ENCODE measurements at regions not wholly inside any gene's neighbourhood (a gene's known extent, or its start where the extent isn't known, plus 50 kb on each side); places are given as distances from the start of the nearest gene placed in this dataset.
A peak's percentile ranks its signal among the peaks of the same experiment; 100 is the strongest.

DNA sequence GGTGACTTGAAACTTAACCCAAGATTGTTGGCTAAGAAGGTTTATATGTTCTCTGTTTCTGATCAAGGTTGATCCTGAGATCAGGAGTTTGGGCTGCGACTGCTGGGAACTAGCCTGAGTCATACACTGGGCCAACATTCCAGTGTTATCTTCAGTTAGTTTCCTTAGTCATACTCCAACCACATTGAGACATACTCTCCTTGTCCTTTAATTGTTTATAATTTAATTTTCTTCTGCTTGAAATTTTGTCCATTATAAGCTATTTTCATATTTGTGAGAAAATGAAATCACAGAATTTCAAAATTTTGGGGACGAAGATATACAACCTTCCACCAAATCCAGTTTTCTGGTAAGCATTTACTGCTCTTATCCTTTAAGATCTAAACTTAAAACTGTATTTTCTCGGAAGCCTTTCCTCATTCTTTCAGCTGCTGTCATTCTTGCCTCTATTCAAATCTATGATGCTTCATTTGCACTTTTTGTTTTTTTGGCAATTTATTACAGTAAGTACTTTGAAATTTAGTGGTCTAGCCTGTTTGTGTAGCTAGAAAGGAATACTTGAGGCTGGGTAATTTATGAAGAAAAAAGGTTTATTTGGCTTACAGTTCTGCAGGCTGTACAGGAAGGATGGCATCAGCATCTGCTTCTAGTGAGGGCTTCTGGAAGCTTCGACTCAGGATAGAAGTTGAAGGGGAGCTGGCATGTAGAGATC lies 63.4 kb upstream of the POT1 start (continued):
- TF ChIP-seq FOXO4 (CRISPR knock-in tag; IDR thresholded peaks at IDR 0.05) (no peak), SRSF1 (IDR thresholded peaks at IDR 0.05; ENCODE audit: low read depth, low read length) (no peak), HDAC6 (IDR thresholded peaks at IDR 0.05; ENCODE audit: low read depth, low read length) (no peak), CEBPB (tag; IDR thresholded peaks at IDR 0.05) (peak; percentile 87), ELF1 (tag; IDR thresholded peaks at IDR 0.05) (peak; percentile 23; the same call in 1 of the 2 replicates), TAF15 (IDR thresholded peaks at IDR 0.05; ENCODE audit: low read depth, low read length) (no peak), POLR2H (tag; IDR thresholded peaks at IDR 0.05; ENCODE audit: low read depth) (peak; percentile 17), ELF2 (CRISPR knock-in tag; IDR thresholded peaks at IDR 0.05) (peak; percentile 63; the same call in 1 of the 2 replicates), ARID1B (IDR thresholded peaks at IDR 0.05) (peak; percentile 88), NFE2 (IDR thresholded peaks at IDR 0.05; ENCODE audit: low read depth) (peak; percentile 94), HIVEP1 (CRISPR knock-in tag; IDR thresholded peaks at IDR 0.05) (no peak), BRD4 (IDR thresholded peaks at IDR 0.05) (no peak), NCOR1 (IDR thresholded peaks at IDR 0.05) (no peak), MAFF (IDR thresholded peaks at IDR 0.05; ENCODE audit: low read length) (peak; percentile 74), SAFB2 (IDR thresholded peaks at IDR 0.05; ENCODE audit: borderline replicate concordance, low read depth, low read length, severe bottlenecking) (no peak), HMG20A (CRISPR knock-in tag; conservative IDR thresholded peaks at IDR 0.05) (no peak), EHMT2 (IDR thresholded peaks at IDR 0.05) (peak; percentile 20; the same call in 1 of the 2 replicates), GATAD2B (IDR thresholded peaks at IDR 0.05; ENCODE audit: borderline replicate concordance) (peak; percentile 22; the same call in 1 of the 2 replicates), SMARCE1 (IDR thresholded peaks at IDR 0.05) (peak; percentile 92), BRD9 (IDR thresholded peaks at IDR 0.05; ENCODE audit: low read depth, partially characterized antibody) (no peak), GABPB1 (CRISPR knock-in tag; IDR thresholded peaks at IDR 0.05) (no peak), ZKSCAN8 (CRISPR knock-in tag; IDR thresholded peaks at IDR 0.05) (no peak), JUNB (CRISPR knock-in tag; conservative IDR thresholded peaks at IDR 0.05) (peak; percentile 43; the same call in 1 of the 2 replicates), ZNF239 (CRISPR knock-in tag; IDR thresholded peaks at IDR 0.05) (no peak), PRPF4 (IDR thresholded peaks at IDR 0.05; ENCODE audit: insufficient read depth, low read depth, low read length, poor library complexity, severe bottlenecking) (no peak), HDAC2 (IDR thresholded peaks at IDR 0.05) (no peak), ARNT (IDR thresholded peaks at IDR 0.05) (no peak)
- TF ChIP-seq, protein P1, sequence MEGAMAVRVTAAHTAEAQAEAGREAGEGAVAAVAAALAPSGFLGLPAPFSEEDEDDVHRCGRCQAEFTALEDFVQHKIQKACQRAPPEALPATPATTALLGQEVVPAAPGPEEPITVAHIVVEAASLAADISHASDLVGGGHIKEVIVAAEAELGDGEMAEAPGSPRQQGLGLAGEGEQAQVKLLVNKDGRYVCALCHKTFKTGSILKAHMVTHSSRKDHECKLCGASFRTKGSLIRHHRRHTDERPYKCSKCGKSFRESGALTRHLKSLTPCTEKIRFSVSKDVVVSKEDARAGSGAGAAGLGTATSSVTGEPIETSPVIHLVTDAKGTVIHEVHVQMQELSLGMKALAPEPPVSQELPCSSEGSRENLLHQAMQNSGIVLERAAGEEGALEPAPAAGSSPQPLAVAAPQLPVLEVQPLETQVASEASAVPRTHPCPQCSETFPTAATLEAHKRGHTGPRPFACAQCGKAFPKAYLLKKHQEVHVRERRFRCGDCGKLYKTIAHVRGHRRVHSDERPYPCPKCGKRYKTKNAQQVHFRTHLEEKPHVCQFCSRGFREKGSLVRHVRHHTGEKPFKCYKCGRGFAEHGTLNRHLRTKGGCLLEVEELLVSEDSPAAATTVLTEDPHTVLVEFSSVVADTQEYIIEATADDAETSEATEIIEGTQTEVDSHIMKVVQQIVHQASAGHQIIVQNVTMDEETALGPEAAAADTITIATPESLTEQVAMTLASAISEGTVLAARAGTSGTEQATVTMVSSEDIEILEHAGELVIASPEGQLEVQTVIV (CRISPR knock-in tag; IDR thresholded peaks at IDR 0.05; ENCODE audit: borderline replicate concordance) = no peak
